GM13977 (cell line): ENCODE measurements at regions not wholly inside any gene's neighbourhood (a gene's known extent, or its start where the extent isn't known, plus 50 kb on each side); places are given as distances from the start of the nearest gene placed in this dataset.

Source experiments
- DNase-seq: peaks from one replicate; pipeline ENCODE4 v3.0.0; 2012; ENCODE audit warnings: low spot score
- CTCF ChIP-seq: IDR thresholded peaks from 2 replicates; pipeline ENCODE4 v1.5.1; 2012; ENCODE audit warnings: mild to moderate bottlenecking, control low read depth; ENCODE audit not compliant: insufficient read depth; ENCODE audit errors: extremely low read depth, missing control alignments
- in situ Hi-C: fragments of 300-500 bp; cut with MboI; formaldehyde crosslinking; loops from one replicate; pipeline ENCODE4 v1.12.0; 2022; ENCODE audit warnings: low sequenced_read_pairs, low pct_unique_long_range_greater_than_20kb, mixed read lengths, inconsistent platforms; ENCODE audit not compliant: unreplicated experiment

- no peak for TF ChIP-seq CTCF
- no peak for DNase-seq
- in situ Hi-C loops = loop anchor here (25.0 kb wide), 1 partner anchor 568 kb away; no protein-coding TSS in a partner anchor
Measured at GRCh38 chr7:138169441-138169851, 93.2 kb downstream of the AKR1D1 start.

GRCh38 chr7:138170298-138170697, 94.0 kb downstream of the AKR1D1 start:
- in situ Hi-C loops = loop anchor here (25.0 kb wide), 1 partner anchor 567 kb away; no protein-coding TSS in a partner anchor
- TF ChIP-seq CTCF = no peak
- no peak for DNase-seq

GRCh38 chr7:138170959-138171703, 94.9 kb downstream of the AKR1D1 start:
- in situ Hi-C loops = loop anchor here (25.0 kb wide), 1 partner anchor 566 kb away; no protein-coding TSS in a partner anchor
- no peak for TF ChIP-seq CTCF
- no peak for DNase-seq

- no peak for DNase-seq
- TF ChIP-seq CTCF = no peak
- in situ Hi-C loops = loop anchor here (25.0 kb wide), 1 partner anchor 564 kb away; no protein-coding TSS in a partner anchor
Measured at GRCh38 chr7:138173548-138173947, 97.3 kb downstream of the AKR1D1 start.

GRCh38 chr7:138176060-138176459, 99.8 kb downstream of the AKR1D1 start:
- in situ Hi-C loops = no loop called here
- TF ChIP-seq CTCF = no peak

GRCh38 chr7:138184191-138184590, 107.9 kb downstream of the AKR1D1 start:
- no peak for DNase-seq

More at GRCh38 chr7:138176060-138176459, 99.8 kb downstream of the AKR1D1 start:
- no peak for DNase-seq

More at GRCh38 chr7:138184191-138184590, 107.9 kb downstream of the AKR1D1 start:
- in situ Hi-C loops = no loop called here
- no peak for TF ChIP-seq CTCF
